ENCODE measurements at regions not wholly inside any gene's neighbourhood (a gene's known extent, or its start where the extent isn't known, plus 50 kb on each side); places are given as distances from the start of the nearest gene placed in this dataset.

GRCh38 chr20:46823271-46823751 is 71.3 kb upstream of the EYA2 start:
- no peak for TF ChIP-seq CTCF (IDR thresholded peaks at IDR 0.05)
- TF ChIP-seq POLR2A (IDR thresholded peaks at IDR 0.05): no peak
